SU-DHL-6 (cell line): ENCODE measurements at regions not wholly inside any gene's neighbourhood (a gene's known extent, or its start where the extent isn't known, plus 50 kb on each side); places are given as distances from the start of the nearest gene placed in this dataset.
A peak's percentile ranks its signal among the peaks of the same experiment; 100 is the strongest.

Experiments
- H2AFZ ChIP-seq: fragments of 200-600 bp; sonication (generic); 2 replicates; pipeline ENCODE4 v1.6.1; 2014; ENCODE audit warnings: low read depth, mild to moderate bottlenecking, moderate library complexity, mixed read lengths, antibody characterized with exemption, low read length; ENCODE audit not compliant: severe bottlenecking
- H3F3A ChIP-seq: fragments of 200-600 bp; shearing (Covaris generic); 2 replicates; pipeline ENCODE4 v1.6.0; 2016; ENCODE audit warnings: antibody characterized with exemption, mild to moderate bottlenecking; ENCODE audit not compliant: insufficient read depth
- H3K27ac ChIP-seq: fragments of 200-600 bp; sonication (generic); 2 replicates; pipeline ENCODE4 v1.5.1; 2016; ENCODE audit warnings: low read depth, mild to moderate bottlenecking, low read length, moderate library complexity, mixed read lengths
- H3K27me3 ChIP-seq: fragments of 200-600 bp; sonication (generic), shearing (Covaris generic); 2 replicates; pipeline ENCODE4 v1.6.0; 2014; ENCODE audit warnings: mild to moderate bottlenecking, low read length
- H3K36me3 ChIP-seq: fragments of 200-600 bp; sonication (generic); 2 replicates; pipeline ENCODE4 v1.6.1; 2014; ENCODE audit warnings: mild to moderate bottlenecking, low read length, mixed read lengths
- H3K4me2 ChIP-seq: fragments of 300-600, 200-600 bp; shearing (Covaris generic), sonication (generic); 2 replicates; pipeline ENCODE4 v1.6.0; 2014; ENCODE audit warnings: low read length, low read depth, mild to moderate bottlenecking; ENCODE audit not compliant: poor library complexity, severe bottlenecking
- H3K4me3 ChIP-seq: fragments of 200-600 bp; sonication (generic); 2 replicates; pipeline ENCODE4 v1.5.1; 2014; ENCODE audit warnings: antibody characterized with exemption, low read length, mild to moderate bottlenecking, mixed read lengths; ENCODE audit not compliant: insufficient read depth, poor library complexity, severe bottlenecking
- H3K79me2 ChIP-seq: fragments of 200-600 bp; sonication (generic); 2 replicates; pipeline ENCODE4 v1.6.1; 2014; ENCODE audit warnings: mild to moderate bottlenecking, low read length, moderate library complexity; ENCODE audit not compliant: insufficient read depth
- H3K9ac ChIP-seq: fragments of 200-600 bp; sonication (generic); 2 replicates; pipeline ENCODE4 v1.7.0; 2014; ENCODE audit warnings: mild to moderate bottlenecking, low read length
- H3K9me2 ChIP-seq: fragments of 200-600 bp; sonication (generic); replicated peaks from 2 replicates; pipeline ENCODE4 v1.6.1; 2014; ENCODE audit warnings: low read length; ENCODE audit not compliant: insufficient read depth
- H3K9me3 ChIP-seq: fragments of 200-600 bp; sonication (generic); 2 replicates; pipeline ENCODE4 v1.6.1; 2014; ENCODE audit warnings: low read length, mixed read lengths; ENCODE audit not compliant: insufficient read depth
- H4K20me1 ChIP-seq: fragments of 200-600 bp; sonication (generic); 2 replicates; pipeline ENCODE4 v1.6.1; 2014; ENCODE audit warnings: low read depth, mild to moderate bottlenecking, antibody characterized with exemption, low read length, moderate library complexity, mixed read lengths
- CTCF ChIP-seq: fragments of 200-600 bp; sonication (generic); IDR thresholded peaks from one replicate; pipeline ENCODE4 v1.5.1; 2017; ENCODE audit warnings: antibody characterized with exemption, mild to moderate bottlenecking, low read length, moderate library complexity; ENCODE audit not compliant: insufficient read depth, poor library complexity, severe bottlenecking
- EZH2phosphoT487 ChIP-seq: fragments of 200-600 bp; sonication (generic), shearing (Covaris generic); conservative IDR thresholded peaks from 2 replicates; pipeline ENCODE4 v1.6.1; 2018; ENCODE audit warnings: mild to moderate bottlenecking, antibody characterized with exemption, low read length, moderate library complexity, mixed read lengths

GRCh38 chr3:102230057-102230456 is 204.8 kb upstream of the ZPLD1 start:
- H3F3A ChIP-seq: no peaks in the 10 kb centered on the region
- no peak for TF ChIP-seq EZH2phosphoT487
- TF ChIP-seq CTCF: no peak
- peak overlapping the region; percentile 39 for H3K9ac ChIP-seq
- no peaks in the 10 kb centered on the region for H4K20me1 ChIP-seq
- no peak overlapping the region for H3K4me3 ChIP-seq
- H3K9me3 ChIP-seq: no peaks in the 10 kb centered on the region
- H3K36me3 ChIP-seq: no peaks in the 10 kb centered on the region
- H3K79me2 ChIP-seq: no peaks in the 10 kb centered on the region
- H3K27ac ChIP-seq: peak overlapping the region; percentile 70
- peak overlapping the region; percentile 50 for H3K4me2 ChIP-seq
- H3K9me2 ChIP-seq: no peaks in the 10 kb centered on the region
- H2AFZ ChIP-seq: peak overlapping the region; percentile 49
- no peaks in the 10 kb centered on the region for H3K27me3 ChIP-seq

GRCh38 chr3:102233881-102234280 is 200.9 kb upstream of the ZPLD1 start:
- peak overlapping the region; percentile 56 for H3K4me2 ChIP-seq
- H3K27me3 ChIP-seq: no peaks in the 10 kb centered on the region
- H3K79me2 ChIP-seq: no peaks in the 10 kb centered on the region
- no peaks in the 10 kb centered on the region for H4K20me1 ChIP-seq
- H3K36me3 ChIP-seq: no peaks in the 10 kb centered on the region
- H2AFZ ChIP-seq: no peak overlapping the region
- TF ChIP-seq CTCF: no peak
- no peak for TF ChIP-seq EZH2phosphoT487
- H3K27ac ChIP-seq: peak overlapping the region; percentile 55
- peak overlapping the region; percentile 22; the same call in 1 of the 2 replicates for H3K9ac ChIP-seq
- H3F3A ChIP-seq: no peaks in the 10 kb centered on the region
- no peaks in the 10 kb centered on the region for H3K9me2 ChIP-seq
- no peaks in the 10 kb centered on the region for H3K9me3 ChIP-seq
- H3K4me3 ChIP-seq: peak overlapping the region; percentile 14

GRCh38 chr3:102235679-102236078 is 199.1 kb upstream of the ZPLD1 start:
- Histone ChIP-seq H2AFZ (no peak overlapping the region), H3K9me3 (no peaks in the 10 kb centered on the region), H3K9me2 (no peaks in the 10 kb centered on the region), H3K27me3 (no peaks in the 10 kb centered on the region), H3F3A (no peaks in the 10 kb centered on the region), H3K4me2 (no peak overlapping the region), H3K36me3 (no peaks in the 10 kb centered on the region), H3K4me3 (no peak overlapping the region), H3K27ac (no peak overlapping the region), H3K9ac (no peak overlapping the region), H4K20me1 (no peaks in the 10 kb centered on the region), H3K79me2 (no peaks in the 10 kb centered on the region)
- TF ChIP-seq CTCF (no peak), EZH2phosphoT487 (no peak)
